HG02885 (cell line): ENCODE measurements at regions not wholly inside any gene's neighbourhood (a gene's known extent, or its start where the extent isn't known, plus 50 kb on each side); places are given as distances from the start of the nearest gene placed in this dataset.

Source experiments
- ATAC-seq: cut with Tn5 transposase; IDR thresholded peaks from one replicate; pipeline ENCODE4 v1.9.1; 2021; ENCODE audit warnings: mild to moderate bottlenecking; ENCODE audit not compliant: unreplicated experiment, poor library complexity

- no peak for ATAC-seq
Observed at GRCh38 chr6:150711061-150711460, 111.4 kb downstream of the PLEKHG1 start.

- no peak for ATAC-seq
Observed at GRCh38 chr6:150711584-150712504, 112.2 kb downstream of the PLEKHG1 start.

- no peak for ATAC-seq
Observed at GRCh38 chr6:150712505-150713252, 113.0 kb downstream of the PLEKHG1 start.

GRCh38 chr6:150713487-150713886 lies 113.8 kb downstream of the PLEKHG1 start:
- ATAC-seq = no peak

GRCh38 chr6:150713931-150714330 lies 114.2 kb downstream of the PLEKHG1 start:
- no peak for ATAC-seq

GRCh38 chr6:150715133-150715532 lies 115.4 kb downstream of the PLEKHG1 start:
- ATAC-seq = no peak

- ATAC-seq = no peak
Observed at GRCh38 chr6:150717419-150717818, 117.7 kb downstream of the PLEKHG1 start.

- no peak for ATAC-seq
Observed at GRCh38 chr6:150719099-150719766, 119.5 kb downstream of the PLEKHG1 start.

- no peak for ATAC-seq
Observed at GRCh38 chr6:150719831-150720230, 120.1 kb downstream of the PLEKHG1 start.

- ATAC-seq = peak; percentile 100
Observed at GRCh38 chr6:150720774-150721233, 121.1 kb downstream of the PLEKHG1 start.

- no peak for ATAC-seq
Observed at GRCh38 chr6:150721418-150722266, 122.0 kb downstream of the PLEKHG1 start.

- no peak for ATAC-seq
Observed at GRCh38 chr6:150722614-150723344, 123.1 kb downstream of the PLEKHG1 start.

GRCh38 chr6:150723345-150723658 lies 123.6 kb downstream of the PLEKHG1 start:
- no peak for ATAC-seq

GRCh38 chr6:150723857-150724256 lies 124.2 kb downstream of the PLEKHG1 start:
- ATAC-seq = no peak

- ATAC-seq = no peak
Observed at GRCh38 chr6:150725795-150726194, 126.1 kb downstream of the PLEKHG1 start.

- ATAC-seq = no peak
Observed at GRCh38 chr6:150729188-150729748, 129.6 kb downstream of the PLEKHG1 start.

GRCh38 chr6:150730801-150731457 lies 131.2 kb downstream of the PLEKHG1 start:
- no peak for ATAC-seq

GRCh38 chr6:150732765-150733539 lies 132.6 kb upstream of the MTHFD1L start:
- ATAC-seq = no peak
